H1 (cell line): ENCODE measurements at regions not wholly inside any gene's neighbourhood (a gene's known extent, or its start where the extent isn't known, plus 50 kb on each side); places are given as distances from the start of the nearest gene placed in this dataset.
"Not testable (repeated sequence)": the region's sequence is repeated elsewhere in the genome, so short reads cannot be mapped to it uniquely, and the experiment has no call there.

ENCODE experiments used
- CTCF ChIA-PET: fragments of 300-600 bp; sonication (Branson Sonifier 250); formaldehyde crosslinking; loops from one replicate; lab custom pipeline; 2021; ENCODE audit not compliant: partially characterized antibody; lab: Charles Lee
- POLR2A ChIA-PET: fragments of 300-600 bp; sonication (Branson Sonifier 250); formaldehyde crosslinking; loops from one replicate; lab custom pipeline; 2021; ENCODE audit warnings: inconsistent platforms; ENCODE audit not compliant: partially characterized antibody; lab: Charles Lee
- DNase-seq, 2 experiments: peaks; one replicate each; pipeline versions ENCODE4 v3.0.0 to v3.0.0-alpha.2; 2010 to 2022; ENCODE audit warnings: low spot score in 2 of 2, low read depth in 1 of 2, mixed read lengths in 1 of 2
- FAIRE-seq: peaks from 2 replicates; lab custom pipeline; 2011; peaks lifted over from hg19 to GRCh38; lab: Jason Lieb, UNC
- H2AFZ ChIP-seq: 2 replicates; pipeline ENCODE4 v1.8.1; 2012; ENCODE audit warnings: low read length, inconsistent platforms
- H2AK5ac ChIP-seq: 2 replicates; pipeline ENCODE4 v1.6.1; 2013; ENCODE audit warnings: low read depth, low read length
- H2BK120ac ChIP-seq: replicated peaks from 2 replicates; pipeline ENCODE3; 2013; ENCODE audit warnings: low read depth, low read length, inconsistent platforms
- H2BK12ac ChIP-seq: 2 replicates; pipeline ENCODE4 v1.6.1; 2013; ENCODE audit warnings: low read depth, low read length
- H2BK15ac ChIP-seq: 2 replicates; pipeline ENCODE4 v1.6.1; 2013; ENCODE audit warnings: low read length
- H2BK20ac ChIP-seq: 2 replicates; pipeline ENCODE4 v1.6.1; 2013; ENCODE audit warnings: low read length
- H2BK5ac ChIP-seq: 2 replicates; pipeline ENCODE4 v1.6.1; 2013; ENCODE audit warnings: low read depth, low read length
- H3K14ac ChIP-seq: 2 replicates; pipeline ENCODE4 v1.6.1; 2013; ENCODE audit warnings: inconsistent platforms; ENCODE audit not compliant: insufficient read length
- H3K18ac ChIP-seq: 2 replicates; pipeline ENCODE4 v1.6.1; 2013; ENCODE audit warnings: low read length; ENCODE audit errors: extremely low read depth
- H3K23ac ChIP-seq: 2 replicates; pipeline ENCODE4 v1.6.1; 2013; ENCODE audit warnings: inconsistent platforms; ENCODE audit not compliant: insufficient read length
- H3K23me2 ChIP-seq: 2 replicates; pipeline ENCODE4 v1.6.1; 2013; ENCODE audit warnings: low read depth, low read length
- H3K27ac ChIP-seq: 2 replicates; pipeline ENCODE4 v1.6.1; 2011; ENCODE audit warnings: low read depth, low read length, inconsistent platforms
- H3K27me3 ChIP-seq, 4 experiments: replicated peaks in 1 of 4; 1 replicate in 1 of 4; 2 replicates in 3 of 4; pipeline versions ENCODE4 v1.6.1 to v1.8.1; 2011 to 2013; ENCODE audit warnings: low read length in 3 of 4, mild to moderate bottlenecking in 3 of 4, inconsistent platforms in 2 of 4, mixed read lengths in 2 of 4, moderate library complexity in 1 of 4; ENCODE audit not compliant: control insufficient read depth in 3 of 4, insufficient read depth in 3 of 4; ENCODE audit errors: extremely low read depth in 1 of 4
- H3K36me3 ChIP-seq, 4 experiments: 2 replicates each; pipeline versions ENCODE4 v1.6.1 to v1.8.1; 2011 to 2013; ENCODE audit warnings: mild to moderate bottlenecking in 4 of 4, low read length in 3 of 4, moderate library complexity in 2 of 4, control low read depth in 1 of 4, inconsistent platforms in 1 of 4; ENCODE audit not compliant: insufficient read depth in 4 of 4, control insufficient read depth in 2 of 4
- H3K4ac ChIP-seq: replicated peaks from 2 replicates; pipeline ENCODE3; 2013; ENCODE audit warnings: low read length, low read depth, mixed read lengths, inconsistent platforms; ENCODE audit not compliant: insufficient read length
- H3K4me1 ChIP-seq, 4 experiments: replicated peaks in 1 of 4; 1 replicate in 1 of 4; 2 replicates in 3 of 4; pipeline versions ENCODE4 v1.6.1 to v1.8.1; 2011 to 2013; ENCODE audit warnings: low read length in 3 of 4, inconsistent platforms in 2 of 4, mixed read lengths in 1 of 4; ENCODE audit not compliant: insufficient read depth in 4 of 4, control insufficient read depth in 3 of 4
- H3K4me2 ChIP-seq, 2 experiments: 2 replicates each; pipeline versions ENCODE4 v1.6.1 to v1.8.1; 2011 to 2013; ENCODE audit warnings: low read depth in 2 of 2, low read length in 2 of 2, control low read depth in 1 of 2, inconsistent platforms in 1 of 2, mild to moderate bottlenecking in 1 of 2; ENCODE audit not compliant: insufficient read depth in 1 of 2
- H3K4me3 ChIP-seq, 4 experiments: fragments of 200-600, 300-600 bp in 1 of 4; sonication (generic), shearing (Covaris generic), sonication (Bioruptor Twin) in 1 of 4; 2 replicates each; pipeline versions ENCODE4 v1.5.1 to v1.8.1; 2011 to 2016; ENCODE audit warnings: low read length in 4 of 4, low read depth in 3 of 4, control low read depth in 2 of 4, inconsistent platforms in 2 of 4, mild to moderate bottlenecking in 2 of 4, mixed read lengths in 1 of 4, moderate library complexity in 1 of 4; ENCODE audit not compliant: insufficient read depth in 2 of 4; ENCODE audit errors: extremely low read depth in 1 of 4
- H3K56ac ChIP-seq: replicated peaks from 2 replicates; pipeline ENCODE3; 2013; ENCODE audit warnings: low read depth, mild to moderate bottlenecking, mixed read lengths, low read length, inconsistent platforms; ENCODE audit not compliant: insufficient read length
- H3K79me1 ChIP-seq: 2 replicates; pipeline ENCODE4 v1.6.1; 2013; ENCODE audit warnings: low read depth, low read length, control low read depth
- H3K79me2 ChIP-seq, 2 experiments: 2 replicates each; pipeline versions ENCODE4 v1.6.1 to v1.8.1; 2012 to 2013; ENCODE audit warnings: low read length in 2 of 2, mild to moderate bottlenecking in 2 of 2, inconsistent platforms in 1 of 2; ENCODE audit not compliant: insufficient read depth in 2 of 2, control insufficient read depth in 1 of 2
- H3K9ac ChIP-seq, 4 experiments: replicated peaks in 1 of 4; 1 replicate in 1 of 4; 2 replicates in 3 of 4; pipeline versions ENCODE4 v1.6.1 to v1.8.1; 2011 to 2013; ENCODE audit warnings: low read depth in 3 of 4, low read length in 3 of 4, control low read depth in 2 of 4, mild to moderate bottlenecking in 2 of 4, moderate library complexity in 2 of 4, inconsistent platforms in 1 of 4; ENCODE audit errors: extremely low read depth in 1 of 4
- H3K9me3 ChIP-seq, 2 experiments: 2 replicates each; pipeline versions ENCODE4 v1.6.1 to v1.8.1; 2012 to 2013; ENCODE audit warnings: mild to moderate bottlenecking in 2 of 2, moderate library complexity in 2 of 2, control low read depth in 1 of 2, inconsistent platforms in 1 of 2, low read depth in 1 of 2, low read length in 1 of 2, mixed read lengths in 1 of 2; ENCODE audit not compliant: insufficient read depth in 2 of 2
- H4K20me1 ChIP-seq, 2 experiments: replicated peaks in 1 of 2; 2 replicates each; pipeline versions ENCODE3 to v1.8.1; 2011 to 2013; ENCODE audit warnings: inconsistent platforms in 2 of 2, low read length in 2 of 2, mild to moderate bottlenecking in 1 of 2; ENCODE audit not compliant: insufficient read depth in 2 of 2, control insufficient read depth in 1 of 2
- H4K5ac ChIP-seq: 2 replicates; pipeline ENCODE4 v1.6.1; 2013; ENCODE audit warnings: low read length, low read depth, mixed read lengths, inconsistent platforms; ENCODE audit not compliant: insufficient read length
- H4K8ac ChIP-seq: 2 replicates; pipeline ENCODE4 v1.8.0; 2013; ENCODE audit warnings: mild to moderate bottlenecking, moderate library complexity, low read length, inconsistent platforms; ENCODE audit not compliant: insufficient read depth; ENCODE audit errors: extremely low read depth
- H4K91ac ChIP-seq: replicated peaks from 2 replicates; pipeline ENCODE3; 2013; ENCODE audit warnings: low read length, mixed read lengths, inconsistent platforms; ENCODE audit not compliant: insufficient read length
- ASH2L ChIP-seq: fragments of 200-600, 300-600 bp; sonication (generic); IDR thresholded peaks from one replicate; pipeline ENCODE4 v1.7.1; 2017; ENCODE audit warnings: low read length
- CTCF ChIP-seq, 3 experiments: IDR thresholded peaks; 1 replicate in 2 of 3; 2 replicates in 1 of 3; pipeline versions ENCODE4 v1.5.1 to v1.6.1; 2011; ENCODE audit warnings: low read length in 3 of 3, mild to moderate bottlenecking in 3 of 3, inconsistent platforms in 2 of 3, low read depth in 1 of 3, moderate library complexity in 1 of 3; ENCODE audit not compliant: insufficient read depth in 1 of 3; ENCODE audit errors: control extremely low read depth in 1 of 3
- PHF8 ChIP-seq: fragments of 200-600 bp; sonication (generic); conservative IDR thresholded peaks from 2 replicates; pipeline ENCODE4 v1.7.1; 2012; ENCODE audit warnings: low read depth, mild to moderate bottlenecking, inconsistent platforms, low read length, moderate library complexity
- RAD21 ChIP-seq, 2 experiments: IDR thresholded peaks in 1 of 2; conservative IDR thresholded peaks in 1 of 2; 2 replicates each; pipeline ENCODE4 v1.6.1; 2011; ENCODE audit warnings: low read depth in 2 of 2, low read length in 2 of 2, improper control_type of control experiment in 1 of 2, inconsistent platforms in 1 of 2, mild to moderate bottlenecking in 1 of 2, moderate library complexity in 1 of 2
- RBBP5 ChIP-seq: IDR thresholded peaks from 2 replicates; pipeline ENCODE4 v1.7.1; 2012; ENCODE audit warnings: low read depth, mild to moderate bottlenecking, inconsistent platforms, low read length, moderate library complexity, borderline replicate concordance
- TAF1 ChIP-seq: IDR thresholded peaks from 2 replicates; pipeline ENCODE4 v1.6.1; 2011; ENCODE audit warnings: mild to moderate bottlenecking, low read depth, low read length
- YY1 ChIP-seq: IDR thresholded peaks from 2 replicates; pipeline ENCODE4 v1.6.1; 2011; ENCODE audit warnings: low read depth, mild to moderate bottlenecking, low read length
- WGBS, 2 experiments: shearing (Covaris generic) in 1 of 2; methylation state at CpG; one replicate each; pipeline versions ENCODE4 v1.1.6 to v1.1.7; 2013 to 2015; ENCODE audit warnings: low lambda C conversion rate in 2 of 2, mixed read lengths in 2 of 2, inconsistent platforms in 1 of 2, low coverage in 1 of 2, missing lambda C conversion rate in 1 of 2; ENCODE audit not compliant: insufficient replicate concordance in 2 of 2, insufficient coverage in 1 of 2, insufficient read length in 1 of 2; ENCODE audit errors: extremely low coverage in 1 of 2, missing lambda C conversion rate in 1 of 2; 5-methylcytosine and 5-hydroxymethylcytosine counted together

- H3K18ac ChIP-seq, result peak overlapping the region; percentile 71
- peak overlapping the region; percentile 86 for H4K5ac ChIP-seq
- not testable (repeated sequence) for H3K79me1 ChIP-seq, H4K20me1 ChIP-seq, H3K9me3 ChIP-seq, H2AK5ac ChIP-seq, H3K36me3 ChIP-seq, H3K27me3 ChIP-seq, H2BK20ac ChIP-seq, H3K14ac ChIP-seq, H3K23ac ChIP-seq, H3K4me1 ChIP-seq, H3K27ac ChIP-seq, H2BK120ac ChIP-seq, H2BK5ac ChIP-seq, H3K56ac ChIP-seq, H3K4ac ChIP-seq, H3K79me2 ChIP-seq
- H3K4me2 ChIP-seq, result peak overlapping the region; percentile 56 to 64
- ChIA-PET CTCF (interaction anchor here (0.7 to 2.3 kb wide), 17 partner anchors 9 to 351 kb away, joined by 3 to 13 read pairs (median 4); partner anchors contain the start of gene VCAM1), POLR2A (interaction anchor here (0.7 to 0.8 kb wide), 3 partner anchors 9 to 290 kb away, joined by 3 read pairs; no protein-coding TSS in a partner anchor)
- H2AFZ ChIP-seq, result peak overlapping the region; percentile 100
- peak overlapping the region; percentile 90 for H2BK12ac ChIP-seq
- FAIRE-seq (peak; percentile 28), DNase-seq (peak; percentile 56 to 79)
- peak overlapping the region; percentile 97; the same call in 1 of the 2 replicates for H4K8ac ChIP-seq
- peak overlapping the region; percentile 61; the same call in 1 of the 2 replicates for H2BK15ac ChIP-seq
- 48% methylated on average over 6 of the region's 6 CpGs; no CpG with 5 or more reads in 1 of the 2 experiments for WGBS, 2 experiments
- H3K9ac ChIP-seq, result peak overlapping the region in 1 of 4 experiments; percentile 61; a peak in 1 of 7 replicates
- TF ChIP-seq CTCF (IDR thresholded peaks at IDR 0.05; ENCODE audit: control extremely low read depth in 1 of 3, insufficient read depth in 1 of 3, low read depth in 1 of 3, low read length in 3 of 3) (peak in 2 of 3 experiments; percentile 31 to 49; a peak in 3 of 4 replicates), RAD21 (IDR thresholded peaks at IDR 0.05 in 1 of 2, conservative IDR thresholded peaks at IDR 0.05 in 1 of 2; ENCODE audit: low read depth in 2 of 2, low read length in 2 of 2) (peak; percentile 27 to 43; a peak in 3 of 4 replicates), TAF1 (peak; percentile 54; the same call in 1 of the 2 replicates), PHF8 (0 out of 2 replicates have a peak, but pooled peaks have one; percentile 23), YY1 (peak; percentile 63), RBBP5 (peak; percentile 85; the same call in 1 of the 2 replicates), ASH2L (peak; percentile 93)
- TF ChIP-seq, all 59 proteins: peak for 7; not testable (repeated sequence) for 52
- Histone ChIP-seq H3K4me3 (peak overlapping the region in 1 of 4 experiments; percentile 36; a peak in 2 of 8 replicates), H4K91ac (peak overlapping the region; percentile 80)
- not testable (repeated sequence) for H3K23me2 ChIP-seq
Observed at GRCh38 chr1:100820195-100820594, 74.4 kb downstream of the EXTL2 start.
